HL-60 (cell line): ENCODE measurements at regions not wholly inside any gene's neighbourhood (a gene's known extent, or its start where the extent isn't known, plus 50 kb on each side); places are given as distances from the start of the nearest gene placed in this dataset.

Source experiments
- CTCF ChIP-seq: IDR thresholded peaks from one replicate; pipeline ENCODE4 v1.5.1; 2011; ENCODE audit warnings: low read length, control low read depth, inconsistent platforms; ENCODE audit not compliant: insufficient read depth
- GABPA ChIP-seq: IDR thresholded peaks from 2 replicates; pipeline ENCODE4 v1.6.1; 2012; ENCODE audit warnings: low read depth

DNA sequence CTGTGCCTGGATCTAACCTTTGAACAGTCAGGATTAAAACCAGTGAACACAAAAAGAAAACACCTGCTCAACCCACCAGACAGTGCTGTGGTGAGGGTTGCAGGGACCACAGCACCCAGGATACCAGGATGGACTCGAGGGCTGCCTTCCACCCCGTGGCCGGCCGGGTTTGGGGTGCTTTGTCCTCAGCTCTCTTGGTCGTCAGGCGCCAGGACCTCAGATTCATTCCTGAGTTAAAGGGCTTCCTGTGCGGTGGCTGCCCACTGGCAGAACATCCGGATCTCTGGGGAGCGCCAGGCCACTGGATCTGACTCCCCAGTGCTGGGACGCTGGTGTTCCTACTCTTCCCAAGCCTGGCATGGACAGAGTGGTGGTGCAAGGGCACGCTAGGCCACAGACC, 239.8 kb downstream of the TFCP2L1 start:
- TF ChIP-seq CTCF = no peak
- no peak for TF ChIP-seq GABPA
